ENCODE measurements at regions not wholly inside any gene's neighbourhood (a gene's known extent, or its start where the extent isn't known, plus 50 kb on each side); places are given as distances from the start of the nearest gene placed in this dataset.

- no peaks in the 10 kb centered on the region for H3K36me3 ChIP-seq (ENCODE audit: control insufficient read depth, insufficient read depth, low read length)
- H3K9ac ChIP-seq (ENCODE audit: low read length) = no peak overlapping the region
Measured at GRCh38 chr2:65485839-65486238, 53.4 kb upstream of the SPRED2 start.

GRCh38 chr2:65483763-65484162 is 51.4 kb upstream of the SPRED2 start:
- Histone ChIP-seq H3K9ac (ENCODE audit: low read length) (no peak overlapping the region), H3K36me3 (ENCODE audit: control insufficient read depth, insufficient read depth, low read length) (no peaks in the 10 kb centered on the region), H3K27me3 (ENCODE audit: control insufficient read depth, insufficient read depth, low read length) (no peaks in the 10 kb centered on the region), H3K9me3 (ENCODE audit: control insufficient read depth, low read length) (no peaks in the 10 kb centered on the region), H3K4me1 (ENCODE audit: control insufficient read depth, insufficient read depth, low read length) (no peaks in the 10 kb centered on the region), H3K4me3 (ENCODE audit: low read length) (no peak overlapping the region)

More at GRCh38 chr2:65485839-65486238, 53.4 kb upstream of the SPRED2 start:
- Histone ChIP-seq H3K9me3 (ENCODE audit: control insufficient read depth, low read length) (no peaks in the 10 kb centered on the region), H3K27me3 (ENCODE audit: control insufficient read depth, insufficient read depth, low read length) (no peaks in the 10 kb centered on the region), H3K4me1 (ENCODE audit: control insufficient read depth, insufficient read depth, low read length) (no peaks in the 10 kb centered on the region), H3K4me3 (ENCODE audit: low read length) (no peak overlapping the region)

GRCh38 chr2:65482971-65483370 is 50.6 kb upstream of the SPRED2 start:
- H3K9ac ChIP-seq (ENCODE audit: low read length) = no peak overlapping the region
- no peaks in the 10 kb centered on the region for H3K9me3 ChIP-seq (ENCODE audit: control insufficient read depth, low read length)
- H3K36me3 ChIP-seq (ENCODE audit: control insufficient read depth, insufficient read depth, low read length) = no peaks in the 10 kb centered on the region
- no peaks in the 10 kb centered on the region for H3K27me3 ChIP-seq (ENCODE audit: control insufficient read depth, insufficient read depth, low read length)
- no peaks in the 10 kb centered on the region for H3K4me1 ChIP-seq (ENCODE audit: control insufficient read depth, insufficient read depth, low read length)
- no peak overlapping the region for H3K4me3 ChIP-seq (ENCODE audit: low read length)
